Fibroblast of lung (primary cell): ENCODE measurements at regions not wholly inside any gene's neighbourhood (a gene's known extent, or its start where the extent isn't known, plus 50 kb on each side); places are given as distances from the start of the nearest gene placed in this dataset.

Experiments
- DNase-seq, 2 donors: peaks; one replicate each; pipeline versions ENCODE4 v3.0.0 to v3.0.0-alpha.2; 2010; ENCODE audit warnings: low read depth in 2 of 2
- H2AFZ ChIP-seq: 2 replicates; pipeline ENCODE4 v1.5.1; 2012; ENCODE audit warnings: low read length, control low read depth, inconsistent platforms
- H3K27ac ChIP-seq: 2 replicates; pipeline ENCODE4 v1.5.1; 2011; ENCODE audit warnings: low read length, control low read depth; ENCODE audit not compliant: insufficient read depth
- H3K27me3 ChIP-seq: 2 replicates; pipeline ENCODE4 v1.5.1; 2011; ENCODE audit warnings: mild to moderate bottlenecking, low read length; ENCODE audit not compliant: control insufficient read depth, insufficient read depth
- H3K36me3 ChIP-seq: 2 replicates; pipeline ENCODE4 v1.5.1; 2011; ENCODE audit warnings: low read length; ENCODE audit not compliant: control insufficient read depth, insufficient read depth
- H3K4me1 ChIP-seq: 2 replicates; pipeline ENCODE4 v1.5.1; 2011; ENCODE audit warnings: low read length; ENCODE audit not compliant: control insufficient read depth, insufficient read depth; ENCODE audit errors: extremely low read depth
- H3K4me2 ChIP-seq: 2 replicates; pipeline ENCODE4 v1.5.1; 2011; ENCODE audit warnings: low read length, control low read depth; ENCODE audit not compliant: insufficient read depth; ENCODE audit errors: extremely low read depth
- H3K4me3 ChIP-seq, 4 experiments: fragments of 200-600 bp in 1 of 4; sonication (generic) in 1 of 4; replicated peaks in 1 of 4; 2 replicates each; pipeline ENCODE4 v1.5.1; 2011 to 2016; ENCODE audit warnings: low read length in 4 of 4, low read depth in 3 of 4, mild to moderate bottlenecking in 3 of 4, control low read depth in 2 of 4, inconsistent platforms in 1 of 4, mixed read lengths in 1 of 4; ENCODE audit not compliant: insufficient read depth in 1 of 4; ENCODE audit errors: control extremely low read depth in 1 of 4
- H3K79me2 ChIP-seq: 2 replicates; pipeline ENCODE4 v1.5.1; 2012; ENCODE audit warnings: mild to moderate bottlenecking, low read length, inconsistent platforms; ENCODE audit not compliant: control insufficient read depth, insufficient read depth
- H3K9ac ChIP-seq: 2 replicates; pipeline ENCODE4 v1.5.1; 2011; ENCODE audit warnings: mild to moderate bottlenecking, low read length, control low read depth; ENCODE audit not compliant: insufficient read depth
- H3K9me3 ChIP-seq: 2 replicates; pipeline ENCODE4 v1.5.1; 2012; ENCODE audit warnings: low read depth, low read length; ENCODE audit not compliant: control insufficient read depth, insufficient read depth
- H4K20me1 ChIP-seq: 2 replicates; pipeline ENCODE4 v1.5.1; 2011; ENCODE audit warnings: low read length; ENCODE audit not compliant: control insufficient read depth, insufficient read depth; ENCODE audit errors: extremely low read depth
- CTCF ChIP-seq, 2 donors: IDR thresholded peaks in 1 of 2; conservative IDR thresholded peaks in 1 of 2; 1 replicate in 1 of 2; 2 replicates in 1 of 2; pipeline ENCODE4 v1.5.1; 2011 to 2012; ENCODE audit warnings: low read length in 2 of 2, control low read depth in 1 of 2, inconsistent platforms in 1 of 2, low read depth in 1 of 2, mild to moderate bottlenecking in 1 of 2
- EZH2 ChIP-seq: IDR thresholded peaks from 2 replicates; pipeline ENCODE4 v1.5.1; 2012; ENCODE audit warnings: low read length, control low read depth, mild to moderate bottlenecking; ENCODE audit errors: missing control alignments

- Histone ChIP-seq H3K27ac (no peak overlapping the region), H3K4me2 (no peak overlapping the region), H3K36me3 (no peaks in the 10 kb centered on the region), H3K9ac (no peak overlapping the region), H2AFZ (no peak overlapping the region), H3K27me3 (no peaks in the 10 kb centered on the region), H3K4me1 (peaks cover 15% of the 10 kb centered on the region), H3K9me3 (no peaks in the 10 kb centered on the region), H3K4me3 (no peak overlapping the region), H3K79me2 (no peaks in the 10 kb centered on the region), H4K20me1 (no peaks in the 10 kb centered on the region)
- TF ChIP-seq EZH2 (no peak), CTCF (conservative IDR thresholded peaks at IDR 0.05 in 1 of 2, IDR thresholded peaks at IDR 0.05 in 1 of 2; ENCODE audit: low read depth in 1 of 2, low read length in 2 of 2) (no peak)
- DNase-seq: no peak
Measured at GRCh38 chr5:57320582-57320981, 146.7 kb downstream of the GPBP1 start.

GRCh38 chr5:57319628-57320027 lies 145.8 kb downstream of the GPBP1 start:
- Histone ChIP-seq H3K4me1 (peaks cover 15% of the 10 kb centered on the region), H4K20me1 (no peaks in the 10 kb centered on the region), H3K27ac (no peak overlapping the region), H3K27me3 (no peaks in the 10 kb centered on the region), H3K9me3 (no peaks in the 10 kb centered on the region), H3K4me3 (no peak overlapping the region), H3K4me2 (no peak overlapping the region), H3K9ac (no peak overlapping the region), H3K79me2 (no peaks in the 10 kb centered on the region), H3K36me3 (no peaks in the 10 kb centered on the region), H2AFZ (no peak overlapping the region)
- TF ChIP-seq CTCF (conservative IDR thresholded peaks at IDR 0.05 in 1 of 2, IDR thresholded peaks at IDR 0.05 in 1 of 2; ENCODE audit: low read depth in 1 of 2, low read length in 2 of 2): no peak
- TF ChIP-seq EZH2: no peak
- no peak for DNase-seq

GRCh38 chr5:57318251-57318650 lies 144.4 kb downstream of the GPBP1 start:
- no peak for TF ChIP-seq CTCF (conservative IDR thresholded peaks at IDR 0.05 in 1 of 2, IDR thresholded peaks at IDR 0.05 in 1 of 2; ENCODE audit: low read depth in 1 of 2, low read length in 2 of 2)
- TF ChIP-seq EZH2: no peak
- Histone ChIP-seq H3K27ac (no peak overlapping the region), H3K4me1 (peaks cover 15% of the 10 kb centered on the region), H3K79me2 (no peaks in the 10 kb centered on the region), H3K9me3 (no peaks in the 10 kb centered on the region), H2AFZ (no peak overlapping the region), H3K4me2 (no peak overlapping the region), H3K36me3 (no peaks in the 10 kb centered on the region), H4K20me1 (no peaks in the 10 kb centered on the region), H3K4me3 (no peak overlapping the region), H3K9ac (no peak overlapping the region), H3K27me3 (no peaks in the 10 kb centered on the region)
- no peak for DNase-seq
